Caki2 (cell line): ENCODE measurements at regions not wholly inside any gene's neighbourhood (a gene's known extent, or its start where the extent isn't known, plus 50 kb on each side); places are given as distances from the start of the nearest gene placed in this dataset.

Experiments used
- DNase-seq: peaks from one replicate; pipeline ENCODE4 v3.0.0-alpha.2; 2015; ENCODE audit warnings: low read depth
- in situ Hi-C: cut with HindIII; loops from 2 replicates; pipeline ENCODE4 v1.10.0; 2016; ENCODE audit warnings: low sequenced_read_pairs, low pct_unique_long_range_greater_than_20kb, mixed read lengths

GRCh38 chr2:71846669-71847291 lies 300.9 kb downstream of the CYP26B1 start:
- in situ Hi-C loops, result no loop called here
- no peak for DNase-seq

- no peak for DNase-seq
- in situ Hi-C loops, result no loop called here
Measured at GRCh38 chr2:71846072-71846471, 301.6 kb downstream of the CYP26B1 start.

- no peak for DNase-seq
- in situ Hi-C loops, result no loop called here
Measured at GRCh38 chr2:71844967-71845366, 302.7 kb downstream of the CYP26B1 start.

GRCh38 chr2:71843391-71843850 lies 304.2 kb downstream of the CYP26B1 start:
- peak; percentile 47 for DNase-seq
- in situ Hi-C loops, result no loop called here

- DNase-seq, result no peak
- in situ Hi-C loops, result no loop called here
Measured at GRCh38 chr2:71842744-71843143, 304.9 kb downstream of the CYP26B1 start.

- in situ Hi-C loops, result no loop called here
- no peak for DNase-seq
Measured at GRCh38 chr2:71839826-71840225, 307.8 kb downstream of the CYP26B1 start.

- no peak for DNase-seq
Measured at GRCh38 chr2:71834796-71835195, 312.9 kb downstream of the CYP26B1 start.

GRCh38 chr2:71833855-71834560 lies 313.7 kb downstream of the CYP26B1 start:
- peak; percentile 97 for DNase-seq
- in situ Hi-C loops, result no loop called here

More at GRCh38 chr2:71834796-71835195, 312.9 kb downstream of the CYP26B1 start:
- in situ Hi-C loops, result no loop called here

- in situ Hi-C loops, result no loop called here
- no peak for DNase-seq
Measured at GRCh38 chr2:71833272-71833671, 314.4 kb downstream of the CYP26B1 start.

GRCh38 chr2:71832844-71833243 lies 314.8 kb downstream of the CYP26B1 start:
- DNase-seq, result no peak
- in situ Hi-C loops, result no loop called here

GRCh38 chr2:71832388-71832787 lies 315.3 kb downstream of the CYP26B1 start:
- in situ Hi-C loops, result no loop called here
- DNase-seq, result no peak

GRCh38 chr2:71831193-71831577 lies 316.5 kb downstream of the CYP26B1 start:
- in situ Hi-C loops, result no loop called here
- peak; percentile 90 for DNase-seq

GRCh38 chr2:71830497-71831192 lies 317.0 kb downstream of the CYP26B1 start:
- in situ Hi-C loops, result no loop called here
- DNase-seq, result no peak

GRCh38 chr2:71829008-71829407 lies 318.7 kb downstream of the CYP26B1 start:
- DNase-seq, result no peak
- in situ Hi-C loops, result no loop called here

- in situ Hi-C loops, result no loop called here
- DNase-seq, result no peak
Measured at GRCh38 chr2:71827973-71828372, 319.7 kb downstream of the CYP26B1 start.

GRCh38 chr2:71827524-71827901 lies 320.1 kb downstream of the CYP26B1 start:
- in situ Hi-C loops, result no loop called here
- DNase-seq, result no peak

GRCh38 chr2:71826826-71827523 lies 320.7 kb downstream of the CYP26B1 start:
- DNase-seq, result no peak
- in situ Hi-C loops, result no loop called here

- no peak for DNase-seq
- in situ Hi-C loops, result no loop called here
Measured at GRCh38 chr2:71826299-71826698, 321.4 kb downstream of the CYP26B1 start.

GRCh38 chr2:71824436-71824835 lies 323.2 kb downstream of the CYP26B1 start:
- no peak for DNase-seq
- in situ Hi-C loops, result no loop called here
